Gastrocnemius medialis (tissue), 4 donors: ENCODE measurements at regions not wholly inside any gene's neighbourhood (a gene's known extent, or its start where the extent isn't known, plus 50 kb on each side); places are given as distances from the start of the nearest gene placed in this dataset.

ENCODE experiments used
- POLR2A ChIP-seq, 2 donors: fragments of 450-650 bp; IDR thresholded peaks; one replicate each; pipeline ENCODE4 v1.6.1; 2017; ENCODE audit warnings: antibody characterized with exemption in 2 of 2, mild to moderate bottlenecking in 2 of 2, moderate library complexity in 2 of 2
- TF ChIP-seq, protein P1 (sequence below), 5 experiments: fragments of 450-650 bp in 3 of 5; fragments of 200-600 bp in 2 of 5; sonication (generic) in 2 of 5; IDR thresholded peaks in 4 of 5; conservative IDR thresholded peaks in 1 of 5; 1 replicate in 4 of 5; 2 replicates in 1 of 5; pipeline ENCODE4 v1.5.1; 2016 to 2019; ENCODE audit warnings: antibody characterized with exemption in 5 of 5, mild to moderate bottlenecking in 3 of 5, moderate library complexity in 3 of 5

GRCh38 chr4:162610116-162610515 lies 446.3 kb upstream of the FSTL5 start:
- TF ChIP-seq, protein P1, sequence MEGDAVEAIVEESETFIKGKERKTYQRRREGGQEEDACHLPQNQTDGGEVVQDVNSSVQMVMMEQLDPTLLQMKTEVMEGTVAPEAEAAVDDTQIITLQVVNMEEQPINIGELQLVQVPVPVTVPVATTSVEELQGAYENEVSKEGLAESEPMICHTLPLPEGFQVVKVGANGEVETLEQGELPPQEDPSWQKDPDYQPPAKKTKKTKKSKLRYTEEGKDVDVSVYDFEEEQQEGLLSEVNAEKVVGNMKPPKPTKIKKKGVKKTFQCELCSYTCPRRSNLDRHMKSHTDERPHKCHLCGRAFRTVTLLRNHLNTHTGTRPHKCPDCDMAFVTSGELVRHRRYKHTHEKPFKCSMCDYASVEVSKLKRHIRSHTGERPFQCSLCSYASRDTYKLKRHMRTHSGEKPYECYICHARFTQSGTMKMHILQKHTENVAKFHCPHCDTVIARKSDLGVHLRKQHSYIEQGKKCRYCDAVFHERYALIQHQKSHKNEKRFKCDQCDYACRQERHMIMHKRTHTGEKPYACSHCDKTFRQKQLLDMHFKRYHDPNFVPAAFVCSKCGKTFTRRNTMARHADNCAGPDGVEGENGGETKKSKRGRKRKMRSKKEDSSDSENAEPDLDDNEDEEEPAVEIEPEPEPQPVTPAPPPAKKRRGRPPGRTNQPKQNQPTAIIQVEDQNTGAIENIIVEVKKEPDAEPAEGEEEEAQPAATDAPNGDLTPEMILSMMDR (IDR thresholded peaks at IDR 0.05 in 4 of 5, conservative IDR thresholded peaks at IDR 0.05 in 1 of 5) = no peak
- no peak for TF ChIP-seq POLR2A (IDR thresholded peaks at IDR 0.05)
